RWPE2 (cell line): ENCODE measurements at regions not wholly inside any gene's neighbourhood (a gene's known extent, or its start where the extent isn't known, plus 50 kb on each side); places are given as distances from the start of the nearest gene placed in this dataset.

Experiments
- ATAC-seq: fragments of 200-7000 bp; cut with Tn5 transposase; 3 replicates; pipeline ENCODE4 v1.9.1; 2021; ENCODE audit warnings: low read depth
- DNase-seq: peaks from one replicate; pipeline ENCODE4 v3.0.0-alpha.2; 2020; ENCODE audit warnings: low spot score
- H3K27ac ChIP-seq: fragments of 450-650 bp; 2 replicates; pipeline ENCODE4 v1.5.1; 2017; ENCODE audit warnings: mild to moderate bottlenecking; ENCODE audit not compliant: poor library complexity, severe bottlenecking
- H3K27me3 ChIP-seq: fragments of 250-450 bp; sonication (Bioruptor Pico); 2 replicates; pipeline ENCODE4 v1.5.1; 2021; ENCODE audit warnings: mild to moderate bottlenecking, moderate library complexity; ENCODE audit not compliant: insufficient read depth, poor library complexity, severe bottlenecking
- H3K36me3 ChIP-seq: fragments of 250-450 bp; sonication (Bioruptor Pico); 2 replicates; pipeline ENCODE4 v1.5.1; 2020; ENCODE audit warnings: low read depth, mild to moderate bottlenecking, moderate library complexity
- H3K4me1 ChIP-seq: fragments of 250-450 bp; sonication (Bioruptor Pico); 2 replicates; pipeline ENCODE4 v1.5.1; 2021; ENCODE audit warnings: mild to moderate bottlenecking, moderate library complexity; ENCODE audit not compliant: insufficient read depth, poor library complexity, severe bottlenecking
- H3K4me3 ChIP-seq: fragments of 250-450 bp; sonication (Bioruptor Pico); 2 replicates; pipeline ENCODE4 v1.5.1; 2021; ENCODE audit warnings: mild to moderate bottlenecking, moderate library complexity; ENCODE audit not compliant: severe bottlenecking
- H3K9me3 ChIP-seq: fragments of 250-450 bp; sonication (Bioruptor Pico); 2 replicates; pipeline ENCODE4 v1.5.1; 2021; ENCODE audit warnings: mild to moderate bottlenecking, moderate library complexity; ENCODE audit not compliant: severe bottlenecking
- CTCF ChIP-seq: fragments of 450-650 bp; IDR thresholded peaks from one replicate; pipeline ENCODE4 v1.5.1; 2017; ENCODE audit warnings: mild to moderate bottlenecking, moderate library complexity; ENCODE audit not compliant: poor library complexity, severe bottlenecking

GRCh38 chr3:30285188-30286006 lies 321.0 kb upstream of the TGFBR2 start:
- H3K9me3 ChIP-seq, result no peaks in the 10 kb centered on the region
- H3K27ac ChIP-seq, result peak overlapping the region; percentile 96
- H3K4me3 ChIP-seq, result no peak overlapping the region
- no peaks in the 10 kb centered on the region for H3K27me3 ChIP-seq
- ATAC-seq (no peak), DNase-seq (no peak)
- TF ChIP-seq CTCF, result no peak
- no peaks in the 10 kb centered on the region for H3K36me3 ChIP-seq
- H3K4me1 ChIP-seq, result peaks cover 64% of the 10 kb centered on the region

- H3K9me3 ChIP-seq, result no peaks in the 10 kb centered on the region
- TF ChIP-seq CTCF, result no peak
- DNase-seq, result peak; percentile 78
- H3K4me1 ChIP-seq, result peaks cover 64% of the 10 kb centered on the region
- peak overlapping the region; percentile 96 for H3K27ac ChIP-seq
- no peak overlapping the region for H3K4me3 ChIP-seq
- peak; percentile 76 for ATAC-seq
- H3K36me3 ChIP-seq, result no peaks in the 10 kb centered on the region
- no peaks in the 10 kb centered on the region for H3K27me3 ChIP-seq
Observed at GRCh38 chr3:30286007-30286669, 320.3 kb upstream of the TGFBR2 start.

GRCh38 chr3:30286811-30287210 lies 319.6 kb upstream of the TGFBR2 start:
- peak overlapping the region; percentile 96 for H3K27ac ChIP-seq
- TF ChIP-seq CTCF, result no peak
- no peaks in the 10 kb centered on the region for H3K36me3 ChIP-seq
- peaks cover 62% of the 10 kb centered on the region for H3K4me1 ChIP-seq
- no peak for ATAC-seq
- no peaks in the 10 kb centered on the region for H3K9me3 ChIP-seq
- H3K4me3 ChIP-seq, result no peak overlapping the region
- DNase-seq, result no peak
- no peaks in the 10 kb centered on the region for H3K27me3 ChIP-seq

GRCh38 chr3:30288830-30289229 lies 317.6 kb upstream of the TGFBR2 start:
- Histone ChIP-seq H3K9me3 (no peaks in the 10 kb centered on the region), H3K4me1 (peaks cover 58% of the 10 kb centered on the region), H3K27me3 (no peaks in the 10 kb centered on the region), H3K27ac (peak overlapping the region; percentile 96), H3K4me3 (no peak overlapping the region), H3K36me3 (no peaks in the 10 kb centered on the region)
- no peak for TF ChIP-seq CTCF
- ATAC-seq (no peak), DNase-seq (no peak)
